ENCODE measurements at regions not wholly inside any gene's neighbourhood (a gene's known extent, or its start where the extent isn't known, plus 50 kb on each side); places are given as distances from the start of the nearest gene placed in this dataset.

- TF ChIP-seq CTCF (IDR thresholded peaks at IDR 0.05; ENCODE audit: low read depth, low read length) (no peak), MAX (IDR thresholded peaks at IDR 0.05; ENCODE audit: low read depth, low read length) (0 out of 2 replicates have a peak, but pooled peaks have one; percentile 9)
- no peak overlapping the region for H3K4me3 ChIP-seq (ENCODE audit: low read depth, low read length)
- peak; percentile 39 for DNase-seq (ENCODE audit: low read depth)
Measured at GRCh38 chr2:12005886-12006681, 259.7 kb downstream of the LPIN1 start.

GRCh38 chr2:12006850-12007249 is 260.4 kb downstream of the LPIN1 start:
- no peak overlapping the region for H3K4me3 ChIP-seq (ENCODE audit: low read depth, low read length)
- no peak for DNase-seq (ENCODE audit: low read depth)
- TF ChIP-seq MAX (IDR thresholded peaks at IDR 0.05; ENCODE audit: low read depth, low read length) = no peak
- TF ChIP-seq POLR2A (IDR thresholded peaks at IDR 0.05; ENCODE audit: extremely low read depth, insufficient read length) = no peak
- TF ChIP-seq MYC (IDR thresholded peaks at IDR 0.05; ENCODE audit: low read depth, low read length) = no peak
- no peak for TF ChIP-seq CTCF (IDR thresholded peaks at IDR 0.05; ENCODE audit: low read depth, low read length)

- no peak overlapping the region for H3K4me3 ChIP-seq (ENCODE audit: low read depth, low read length)
- DNase-seq (ENCODE audit: low read depth) = no peak
- no peak for TF ChIP-seq CTCF (IDR thresholded peaks at IDR 0.05; ENCODE audit: low read depth, low read length)
- no peak for TF ChIP-seq POLR2A (IDR thresholded peaks at IDR 0.05; ENCODE audit: extremely low read depth, insufficient read length)
- no peak for TF ChIP-seq MAX (IDR thresholded peaks at IDR 0.05; ENCODE audit: low read depth, low read length)
- no peak for TF ChIP-seq MYC (IDR thresholded peaks at IDR 0.05; ENCODE audit: low read depth, low read length)
Measured at GRCh38 chr2:12007282-12007681, 260.9 kb downstream of the LPIN1 start.

GRCh38 chr2:12008425-12009061 is 262.1 kb downstream of the LPIN1 start:
- DNase-seq (ENCODE audit: low read depth) = peak; percentile 51
- H3K4me3 ChIP-seq (ENCODE audit: low read depth, low read length) = no peak overlapping the region
- TF ChIP-seq MYC (IDR thresholded peaks at IDR 0.05; ENCODE audit: low read depth, low read length) (no peak), POLR2A (IDR thresholded peaks at IDR 0.05; ENCODE audit: extremely low read depth, insufficient read length) (no peak), MAX (IDR thresholded peaks at IDR 0.05; ENCODE audit: low read depth, low read length) (no peak), CTCF (IDR thresholded peaks at IDR 0.05; ENCODE audit: low read depth, low read length) (no peak)

GRCh38 chr2:12009323-12009905 is 263.0 kb downstream of the LPIN1 start:
- peak; percentile 19 for DNase-seq (ENCODE audit: low read depth)
- no peak overlapping the region for H3K4me3 ChIP-seq (ENCODE audit: low read depth, low read length)
- TF ChIP-seq MAX (IDR thresholded peaks at IDR 0.05; ENCODE audit: low read depth, low read length) = no peak
- no peak for TF ChIP-seq CTCF (IDR thresholded peaks at IDR 0.05; ENCODE audit: low read depth, low read length)
- no peak for TF ChIP-seq MYC (IDR thresholded peaks at IDR 0.05; ENCODE audit: low read depth, low read length)
- no peak for TF ChIP-seq POLR2A (IDR thresholded peaks at IDR 0.05; ENCODE audit: extremely low read depth, insufficient read length)
